GM12878 (cell line): ENCODE measurements at regions not wholly inside any gene's neighbourhood (a gene's known extent, or its start where the extent isn't known, plus 50 kb on each side); places are given as distances from the start of the nearest gene placed in this dataset.

Experiments used
- CHD2 ChIP-seq: IDR thresholded peaks from 2 replicates; pipeline ENCODE4 v1.6.1; 2011; ENCODE audit warnings: low read depth, low read length, improper control_type of control experiment, borderline replicate concordance
- JUNB ChIP-seq: IDR thresholded peaks from 2 replicates; pipeline ENCODE4 v1.6.1; 2016; ENCODE audit warnings: antibody characterized with exemption, mild to moderate bottlenecking
- RFX5 ChIP-seq: IDR thresholded peaks from 2 replicates; pipeline ENCODE4 v1.6.1; 2011; ENCODE audit warnings: low read depth, low read length, improper control_type of control experiment
- ZSCAN29 ChIP-seq: fragments of 450-650 bp; IDR thresholded peaks from 2 replicates; pipeline ENCODE4 v1.6.1; 2017; ENCODE audit warnings: mild to moderate bottlenecking, moderate library complexity
- TF ChIP-seq, protein P1 (sequence below), 3 experiments: IDR thresholded peaks in 2 of 3; conservative IDR thresholded peaks in 1 of 3; 2 replicates each; pipeline ENCODE4 v1.5.1; 2011; ENCODE audit warnings: low read depth in 3 of 3, low read length in 3 of 3, mild to moderate bottlenecking in 3 of 3, control low read depth in 2 of 3, moderate library complexity in 2 of 3, inconsistent platforms in 1 of 3, mixed read lengths in 1 of 3; ENCODE audit not compliant: control insufficient read depth in 2 of 3, insufficient read depth in 1 of 3; ENCODE audit errors: extremely low read depth in 1 of 3
- TF ChIP-seq, protein P2 (sequence below): fragments of 450-650 bp; IDR thresholded peaks from 2 replicates; pipeline ENCODE4 v1.6.1; 2017; ENCODE audit warnings: mild to moderate bottlenecking
- TF ChIP-seq, protein P3 (sequence below): IDR thresholded peaks from 2 replicates; pipeline ENCODE4 v1.6.1; 2012; ENCODE audit warnings: improper control_type of control experiment, low read depth, low read length; ENCODE audit not compliant: insufficient replicate concordance

- TF ChIP-seq, protein P1, sequence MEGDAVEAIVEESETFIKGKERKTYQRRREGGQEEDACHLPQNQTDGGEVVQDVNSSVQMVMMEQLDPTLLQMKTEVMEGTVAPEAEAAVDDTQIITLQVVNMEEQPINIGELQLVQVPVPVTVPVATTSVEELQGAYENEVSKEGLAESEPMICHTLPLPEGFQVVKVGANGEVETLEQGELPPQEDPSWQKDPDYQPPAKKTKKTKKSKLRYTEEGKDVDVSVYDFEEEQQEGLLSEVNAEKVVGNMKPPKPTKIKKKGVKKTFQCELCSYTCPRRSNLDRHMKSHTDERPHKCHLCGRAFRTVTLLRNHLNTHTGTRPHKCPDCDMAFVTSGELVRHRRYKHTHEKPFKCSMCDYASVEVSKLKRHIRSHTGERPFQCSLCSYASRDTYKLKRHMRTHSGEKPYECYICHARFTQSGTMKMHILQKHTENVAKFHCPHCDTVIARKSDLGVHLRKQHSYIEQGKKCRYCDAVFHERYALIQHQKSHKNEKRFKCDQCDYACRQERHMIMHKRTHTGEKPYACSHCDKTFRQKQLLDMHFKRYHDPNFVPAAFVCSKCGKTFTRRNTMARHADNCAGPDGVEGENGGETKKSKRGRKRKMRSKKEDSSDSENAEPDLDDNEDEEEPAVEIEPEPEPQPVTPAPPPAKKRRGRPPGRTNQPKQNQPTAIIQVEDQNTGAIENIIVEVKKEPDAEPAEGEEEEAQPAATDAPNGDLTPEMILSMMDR (IDR thresholded peaks at IDR 0.05 in 2 of 3, conservative IDR thresholded peaks at IDR 0.05 in 1 of 3; ENCODE audit: control insufficient read depth in 2 of 3, extremely low read depth in 1 of 3, insufficient read depth in 1 of 3, low read depth in 3 of 3, low read length in 3 of 3): no peak
- TF ChIP-seq CHD2 (no peak), ZSCAN29 (no peak), JUNB (no peak), RFX5 (no peak)
- TF ChIP-seq, protein P2, sequence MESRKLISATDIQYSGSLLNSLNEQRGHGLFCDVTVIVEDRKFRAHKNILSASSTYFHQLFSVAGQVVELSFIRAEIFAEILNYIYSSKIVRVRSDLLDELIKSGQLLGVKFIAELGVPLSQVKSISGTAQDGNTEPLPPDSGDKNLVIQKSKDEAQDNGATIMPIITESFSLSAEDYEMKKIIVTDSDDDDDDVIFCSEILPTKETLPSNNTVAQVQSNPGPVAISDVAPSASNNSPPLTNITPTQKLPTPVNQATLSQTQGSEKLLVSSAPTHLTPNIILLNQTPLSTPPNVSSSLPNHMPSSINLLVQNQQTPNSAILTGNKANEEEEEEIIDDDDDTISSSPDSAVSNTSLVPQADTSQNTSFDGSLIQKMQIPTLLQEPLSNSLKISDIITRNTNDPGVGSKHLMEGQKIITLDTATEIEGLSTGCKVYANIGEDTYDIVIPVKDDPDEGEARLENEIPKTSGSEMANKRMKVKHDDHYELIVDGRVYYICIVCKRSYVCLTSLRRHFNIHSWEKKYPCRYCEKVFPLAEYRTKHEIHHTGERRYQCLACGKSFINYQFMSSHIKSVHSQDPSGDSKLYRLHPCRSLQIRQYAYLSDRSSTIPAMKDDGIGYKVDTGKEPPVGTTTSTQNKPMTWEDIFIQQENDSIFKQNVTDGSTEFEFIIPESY: no peak
- TF ChIP-seq, protein P3, sequence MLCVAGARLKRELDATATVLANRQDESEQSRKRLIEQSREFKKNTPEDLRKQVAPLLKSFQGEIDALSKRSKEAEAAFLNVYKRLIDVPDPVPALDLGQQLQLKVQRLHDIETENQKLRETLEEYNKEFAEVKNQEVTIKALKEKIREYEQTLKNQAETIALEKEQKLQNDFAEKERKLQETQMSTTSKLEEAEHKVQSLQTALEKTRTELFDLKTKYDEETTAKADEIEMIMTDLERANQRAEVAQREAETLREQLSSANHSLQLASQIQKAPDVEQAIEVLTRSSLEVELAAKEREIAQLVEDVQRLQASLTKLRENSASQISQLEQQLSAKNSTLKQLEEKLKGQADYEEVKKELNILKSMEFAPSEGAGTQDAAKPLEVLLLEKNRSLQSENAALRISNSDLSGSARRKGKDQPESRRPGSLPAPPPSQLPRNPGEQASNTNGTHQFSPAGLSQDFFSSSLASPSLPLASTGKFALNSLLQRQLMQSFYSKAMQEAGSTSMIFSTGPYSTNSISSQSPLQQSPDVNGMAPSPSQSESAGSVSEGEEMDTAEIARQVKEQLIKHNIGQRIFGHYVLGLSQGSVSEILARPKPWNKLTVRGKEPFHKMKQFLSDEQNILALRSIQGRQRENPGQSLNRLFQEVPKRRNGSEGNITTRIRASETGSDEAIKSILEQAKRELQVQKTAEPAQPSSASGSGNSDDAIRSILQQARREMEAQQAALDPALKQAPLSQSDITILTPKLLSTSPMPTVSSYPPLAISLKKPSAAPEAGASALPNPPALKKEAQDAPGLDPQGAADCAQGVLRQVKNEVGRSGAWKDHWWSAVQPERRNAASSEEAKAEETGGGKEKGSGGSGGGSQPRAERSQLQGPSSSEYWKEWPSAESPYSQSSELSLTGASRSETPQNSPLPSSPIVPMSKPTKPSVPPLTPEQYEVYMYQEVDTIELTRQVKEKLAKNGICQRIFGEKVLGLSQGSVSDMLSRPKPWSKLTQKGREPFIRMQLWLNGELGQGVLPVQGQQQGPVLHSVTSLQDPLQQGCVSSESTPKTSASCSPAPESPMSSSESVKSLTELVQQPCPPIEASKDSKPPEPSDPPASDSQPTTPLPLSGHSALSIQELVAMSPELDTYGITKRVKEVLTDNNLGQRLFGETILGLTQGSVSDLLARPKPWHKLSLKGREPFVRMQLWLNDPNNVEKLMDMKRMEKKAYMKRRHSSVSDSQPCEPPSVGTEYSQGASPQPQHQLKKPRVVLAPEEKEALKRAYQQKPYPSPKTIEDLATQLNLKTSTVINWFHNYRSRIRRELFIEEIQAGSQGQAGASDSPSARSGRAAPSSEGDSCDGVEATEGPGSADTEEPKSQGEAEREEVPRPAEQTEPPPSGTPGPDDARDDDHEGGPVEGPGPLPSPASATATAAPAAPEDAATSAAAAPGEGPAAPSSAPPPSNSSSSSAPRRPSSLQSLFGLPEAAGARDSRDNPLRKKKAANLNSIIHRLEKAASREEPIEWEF: no peak
Measured at GRCh38 chr3:6526861-6527260, 334.1 kb upstream of the GRM7 start.
